ENCODE measurements at regions not wholly inside any gene's neighbourhood (a gene's known extent, or its start where the extent isn't known, plus 50 kb on each side); places are given as distances from the start of the nearest gene placed in this dataset.

DNA sequence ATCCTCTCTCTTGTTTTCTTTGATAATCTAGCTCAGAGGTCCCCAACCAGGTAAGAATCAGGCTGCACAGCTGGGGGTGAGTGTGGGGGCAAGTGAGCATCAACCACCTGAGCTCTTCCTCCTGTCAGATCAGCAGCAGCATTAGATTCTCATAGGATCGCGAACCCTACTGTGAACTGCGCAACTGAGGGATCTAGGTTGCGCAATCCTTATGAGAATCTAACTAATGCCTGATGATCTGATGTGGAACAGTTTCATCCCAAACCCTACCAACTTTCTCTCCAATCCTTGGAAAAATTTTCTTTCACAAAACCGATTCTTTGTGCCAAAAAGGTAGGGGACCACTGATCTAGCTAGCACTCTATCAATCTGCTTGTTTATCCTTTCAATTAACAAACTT is 678.3 kb downstream of the CBLN2 start:
- DNase-seq = no peak

GRCh38 chr18:71850602-71851001 is 693.5 kb downstream of the CBLN2 start:
- no peak for DNase-seq

- no peak for DNase-seq
Measured at GRCh38 chr18:71849407-71849806, 694.7 kb downstream of the CBLN2 start.

- no peak for DNase-seq
Measured at GRCh38 chr18:71846716-71847115, 697.4 kb downstream of the CBLN2 start.

DNA sequence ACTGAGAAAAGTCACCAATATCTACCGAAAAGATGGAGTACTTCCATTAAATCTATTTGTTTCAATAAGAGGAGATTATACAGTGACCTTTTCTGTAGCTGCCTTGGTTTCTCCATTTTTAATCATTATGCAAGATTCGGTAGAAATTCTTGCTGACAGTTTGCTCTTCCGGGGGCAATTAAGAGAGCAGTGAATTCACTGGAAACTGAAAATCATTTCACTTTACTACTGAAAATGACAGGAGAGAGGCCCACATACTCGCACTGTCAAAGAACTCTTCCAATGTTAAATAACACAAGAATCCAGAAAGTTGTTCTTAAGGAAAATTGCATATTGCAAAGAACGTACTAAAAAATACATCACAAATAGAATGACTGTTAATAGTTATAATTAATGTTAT is 699.3 kb downstream of the CBLN2 start:
- DNase-seq = no peak

- DNase-seq = no peak
Measured at GRCh38 chr18:71842666-71843065, 701.5 kb downstream of the CBLN2 start.

GRCh38 chr18:71837547-71837946 is 706.6 kb downstream of the CBLN2 start:
- no peak for DNase-seq

GRCh38 chr18:71832946-71833617 is 711.1 kb downstream of the CBLN2 start:
- no peak for DNase-seq

DNA sequence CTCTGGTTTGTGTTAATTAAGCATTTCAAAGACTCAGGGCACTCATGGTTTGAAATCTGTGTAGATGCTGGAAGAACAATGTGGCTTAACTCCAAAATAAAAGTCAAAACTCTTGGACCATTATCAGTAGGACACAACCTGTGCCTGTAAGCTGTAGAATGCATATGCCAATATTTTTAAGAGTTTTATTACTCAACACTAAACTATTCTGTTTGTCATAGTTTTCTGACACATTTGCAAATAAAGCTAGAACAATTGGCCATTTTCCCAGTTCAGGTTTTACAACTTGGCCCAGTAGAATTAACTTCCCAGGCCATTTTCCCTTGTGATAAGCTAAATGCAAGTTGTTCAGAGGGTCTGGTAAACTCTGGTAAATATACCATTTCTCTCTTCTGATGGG is 713.1 kb downstream of the CBLN2 start:
- DNase-seq = no peak

- no peak for DNase-seq
Measured at GRCh38 chr18:71827301-71827700, 716.8 kb downstream of the CBLN2 start.

- DNase-seq = no peak
Measured at GRCh38 chr18:71815305-71815704, 728.8 kb downstream of the CBLN2 start.

GRCh38 chr18:71809711-71810110 is 734.4 kb downstream of the CBLN2 start:
- DNase-seq = no peak

GRCh38 chr18:71808616-71809015 is 735.5 kb downstream of the CBLN2 start:
- no peak for DNase-seq

DNA sequence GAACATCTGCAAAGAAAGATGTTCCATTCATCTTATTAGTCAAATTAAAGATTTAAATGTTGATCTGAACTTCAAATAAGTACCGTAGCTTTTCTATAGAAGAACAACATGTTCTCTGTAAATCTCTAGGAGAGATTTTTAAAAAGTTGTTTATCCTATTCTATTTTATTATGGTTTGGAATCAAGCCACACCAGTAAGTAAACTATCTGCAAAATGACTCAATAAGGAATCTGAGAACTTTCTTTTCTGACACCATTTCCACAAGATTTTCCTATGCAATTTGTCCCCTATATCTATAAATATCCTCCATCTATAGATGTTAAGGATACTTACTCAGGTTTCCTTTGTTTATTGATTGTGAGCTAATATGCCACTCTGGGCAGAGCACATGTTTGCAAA is 736.6 kb downstream of the CBLN2 start:
- DNase-seq = no peak

GRCh38 chr18:71798986-71799673 is 745.0 kb downstream of the CBLN2 start:
- DNase-seq = no peak

GRCh38 chr18:71797554-71797953 is 746.6 kb downstream of the CBLN2 start:
- DNase-seq = no peak

GRCh38 chr18:71784777-71785176 is 759.4 kb downstream of the CBLN2 start:
- DNase-seq = no peak

DNA sequence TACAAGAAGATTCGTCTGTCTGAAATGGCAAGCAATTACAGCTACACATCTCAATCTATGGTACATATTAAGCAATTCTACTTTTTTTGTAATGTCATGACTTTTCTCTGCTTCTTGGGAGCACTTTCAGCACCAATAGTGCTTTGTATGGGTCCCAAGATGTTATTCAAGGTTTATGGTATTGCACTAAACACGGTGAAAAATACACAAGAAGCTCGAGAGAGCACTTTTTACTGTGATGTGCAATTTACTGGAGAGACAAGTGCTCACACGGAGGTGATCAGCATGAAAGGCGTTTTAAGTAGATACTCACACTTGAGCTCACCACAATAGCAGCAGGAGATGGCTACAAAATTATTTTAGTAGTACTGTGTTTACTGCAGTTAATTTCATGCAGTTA is 783.6 kb downstream of the CBLN2 start:
- peak; percentile 33 for DNase-seq

DNA sequence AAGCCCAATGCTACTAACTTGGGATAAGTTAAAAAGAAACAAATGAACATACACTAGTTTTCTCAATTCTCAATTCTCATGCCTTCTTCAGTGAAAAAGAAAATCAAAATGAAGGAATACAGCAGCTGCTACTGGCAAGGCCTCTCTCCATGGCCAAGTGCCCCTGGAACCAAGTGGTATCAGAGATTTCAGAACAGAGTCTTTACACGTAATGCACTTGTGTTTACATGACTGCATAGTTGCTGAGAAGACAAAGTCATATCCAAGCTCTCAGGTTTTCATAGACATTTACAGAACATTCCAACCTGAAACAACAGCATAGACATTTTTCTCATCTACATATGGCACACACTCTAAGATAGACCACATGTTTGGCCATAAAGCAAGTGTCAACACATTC is 789.9 kb downstream of the CBLN2 start:
- no peak for DNase-seq

DNA sequence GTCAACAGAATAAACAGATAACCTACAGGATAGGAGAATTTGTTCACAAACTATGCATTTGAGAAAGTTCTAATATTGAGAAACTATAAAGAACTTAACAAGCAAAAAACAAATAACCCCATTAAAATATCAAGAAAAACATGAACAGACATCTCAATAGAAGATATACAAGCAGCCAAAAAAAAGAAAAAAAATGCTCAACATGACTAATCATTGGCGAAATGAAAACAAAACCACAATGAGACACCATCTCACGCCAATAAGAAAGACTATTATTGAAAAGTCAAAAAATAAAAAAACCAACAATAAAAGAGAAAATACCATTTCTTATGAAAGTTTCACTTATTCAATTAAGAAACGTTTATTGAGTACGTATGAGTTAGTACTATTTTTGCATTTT is 800.5 kb downstream of the CBLN2 start:
- no peak for DNase-seq

DNA sequence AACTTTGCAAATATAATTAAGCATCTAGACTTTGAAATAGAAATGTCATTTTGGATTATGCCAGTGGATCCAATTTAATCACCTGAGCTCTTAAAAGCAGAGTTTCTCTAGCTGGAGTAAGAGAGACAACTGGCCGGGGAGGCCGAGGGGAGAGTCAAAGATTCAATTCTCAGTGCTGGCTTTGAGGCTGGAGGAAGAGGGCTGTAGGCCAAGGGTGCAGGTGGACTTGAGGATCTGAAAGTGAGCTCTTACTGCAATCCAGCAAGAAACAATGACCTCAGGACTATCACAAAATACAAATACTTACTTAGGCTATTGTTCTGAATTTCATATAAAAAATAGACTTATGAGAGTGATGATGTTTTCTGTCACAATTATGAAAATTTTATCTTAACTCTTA is 814.5 kb downstream of the CBLN2 start:
- no peak for DNase-seq

GRCh38 chr18:71727909-71728308 is 816.2 kb downstream of the CBLN2 start:
- no peak for DNase-seq

DNA sequence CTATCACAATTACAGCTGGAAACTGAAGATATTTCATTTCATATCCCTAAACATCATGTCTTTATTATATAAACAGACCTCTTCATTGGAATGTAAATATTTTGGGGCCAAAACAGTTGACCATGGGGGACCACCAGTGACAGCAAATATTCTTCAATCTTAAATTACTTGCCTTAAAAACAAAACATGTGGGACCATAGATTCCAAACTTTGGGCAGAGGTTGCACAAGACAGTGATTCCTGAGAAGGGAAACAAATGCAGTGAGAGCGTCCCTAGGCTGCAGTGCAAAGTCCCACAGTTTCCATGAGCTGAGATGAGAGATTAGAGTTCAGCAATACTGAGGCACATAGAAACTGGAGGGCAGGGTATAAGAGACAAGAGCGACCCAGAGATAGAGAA is 818.9 kb downstream of the CBLN2 start:
- DNase-seq = no peak

DNA sequence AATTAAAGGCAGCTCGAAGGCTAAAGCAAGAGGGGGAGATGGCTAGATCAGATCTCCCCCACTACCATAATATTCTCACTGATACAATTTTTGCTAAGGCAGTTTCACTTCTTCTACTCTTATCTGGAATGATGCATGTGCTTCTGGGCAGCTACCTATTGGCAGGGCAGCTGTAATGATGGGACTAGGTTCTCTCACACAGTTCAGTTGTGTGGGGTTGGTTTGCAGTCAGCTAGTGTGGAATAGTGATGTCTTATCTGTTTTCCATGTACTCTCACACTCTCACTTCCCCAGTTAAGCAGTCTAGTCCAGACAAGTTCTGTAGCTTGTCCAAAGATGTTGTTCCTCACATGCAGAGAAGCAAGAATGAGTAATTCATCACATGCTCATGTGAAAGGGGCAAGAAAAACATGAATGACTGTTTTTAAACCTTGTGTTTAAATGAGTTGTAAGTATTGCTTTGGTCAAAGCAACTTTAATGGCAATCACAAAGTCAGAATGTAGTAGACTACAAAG is 836.1 kb downstream of the CBLN2 start:
- DNase-seq = no peak

GRCh38 chr18:71707400-71707799 is 836.7 kb downstream of the CBLN2 start:
- no peak for DNase-seq

All from NCI-H2107 (cell line).